ENCODE measurements at regions not wholly inside any gene's neighbourhood (a gene's known extent, or its start where the extent isn't known, plus 50 kb on each side); places are given as distances from the start of the nearest gene placed in this dataset.

DNA sequence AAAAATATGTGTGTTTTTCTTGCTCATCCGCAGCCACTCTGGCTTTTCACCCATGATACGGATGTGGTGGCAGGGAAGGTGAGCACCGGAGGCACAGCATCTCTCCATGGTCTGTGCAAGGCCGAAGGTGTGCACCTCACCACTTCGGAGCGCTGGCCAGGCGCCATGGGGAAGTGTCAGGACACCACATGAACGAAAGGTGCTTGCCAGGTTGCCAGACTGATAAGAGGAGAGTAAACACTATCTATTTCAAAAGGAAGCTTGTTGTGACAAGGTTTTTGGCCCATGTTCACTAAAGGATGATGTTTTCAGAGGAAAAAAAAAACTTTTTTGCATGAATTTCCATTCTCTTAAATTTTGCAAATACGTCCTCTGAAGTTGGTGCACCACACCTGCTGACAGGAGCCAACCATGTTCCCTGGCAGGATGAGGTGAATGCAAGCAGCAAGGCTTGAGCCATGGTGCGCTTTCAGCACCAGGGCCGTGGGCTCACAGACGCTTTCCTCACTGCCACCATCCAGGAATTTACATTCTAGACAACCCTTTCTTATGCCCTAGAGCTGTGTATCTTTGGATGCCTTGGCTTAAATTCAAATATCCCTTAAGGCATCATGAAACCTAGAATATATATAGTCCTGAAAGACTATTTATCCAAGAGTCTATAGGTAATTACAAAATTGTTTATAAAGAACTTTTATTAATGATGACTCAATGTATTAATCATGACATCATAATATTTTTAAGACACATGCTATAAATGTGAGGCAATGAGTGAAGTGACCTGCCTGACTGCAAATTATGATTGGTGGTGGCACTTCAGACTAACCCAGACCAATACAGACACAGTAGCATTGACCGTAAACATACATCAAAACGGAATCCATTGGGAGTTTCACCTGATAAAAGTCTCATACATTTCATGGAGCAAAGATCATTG lies 234.5 kb downstream of the TFAP2A start:
- TF ChIP-seq TAF1 (IDR thresholded peaks at IDR 0.05; ENCODE audit: borderline replicate concordance, insufficient read depth, low read length) (no peak), POLR2AphosphoS5 (IDR thresholded peaks at IDR 0.05; ENCODE audit: low read depth, low read length) (no peak)
- TF ChIP-seq, protein P1, sequence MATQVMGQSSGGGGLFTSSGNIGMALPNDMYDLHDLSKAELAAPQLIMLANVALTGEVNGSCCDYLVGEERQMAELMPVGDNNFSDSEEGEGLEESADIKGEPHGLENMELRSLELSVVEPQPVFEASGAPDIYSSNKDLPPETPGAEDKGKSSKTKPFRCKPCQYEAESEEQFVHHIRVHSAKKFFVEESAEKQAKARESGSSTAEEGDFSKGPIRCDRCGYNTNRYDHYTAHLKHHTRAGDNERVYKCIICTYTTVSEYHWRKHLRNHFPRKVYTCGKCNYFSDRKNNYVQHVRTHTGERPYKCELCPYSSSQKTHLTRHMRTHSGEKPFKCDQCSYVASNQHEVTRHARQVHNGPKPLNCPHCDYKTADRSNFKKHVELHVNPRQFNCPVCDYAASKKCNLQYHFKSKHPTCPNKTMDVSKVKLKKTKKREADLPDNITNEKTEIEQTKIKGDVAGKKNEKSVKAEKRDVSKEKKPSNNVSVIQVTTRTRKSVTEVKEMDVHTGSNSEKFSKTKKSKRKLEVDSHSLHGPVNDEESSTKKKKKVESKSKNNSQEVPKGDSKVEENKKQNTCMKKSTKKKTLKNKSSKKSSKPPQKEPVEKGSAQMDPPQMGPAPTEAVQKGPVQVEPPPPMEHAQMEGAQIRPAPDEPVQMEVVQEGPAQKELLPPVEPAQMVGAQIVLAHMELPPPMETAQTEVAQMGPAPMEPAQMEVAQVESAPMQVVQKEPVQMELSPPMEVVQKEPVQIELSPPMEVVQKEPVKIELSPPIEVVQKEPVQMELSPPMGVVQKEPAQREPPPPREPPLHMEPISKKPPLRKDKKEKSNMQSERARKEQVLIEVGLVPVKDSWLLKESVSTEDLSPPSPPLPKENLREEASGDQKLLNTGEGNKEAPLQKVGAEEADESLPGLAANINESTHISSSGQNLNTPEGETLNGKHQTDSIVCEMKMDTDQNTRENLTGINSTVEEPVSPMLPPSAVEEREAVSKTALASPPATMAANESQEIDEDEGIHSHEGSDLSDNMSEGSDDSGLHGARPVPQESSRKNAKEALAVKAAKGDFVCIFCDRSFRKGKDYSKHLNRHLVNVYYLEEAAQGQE (IDR thresholded peaks at IDR 0.05; ENCODE audit: insufficient read depth in 1 of 2, low read depth in 2 of 2, low read length in 2 of 2), result no peak

Measured in PFSK-1 (cell line).